ENCODE measurements at regions not wholly inside any gene's neighbourhood (a gene's known extent, or its start where the extent isn't known, plus 50 kb on each side); places are given as distances from the start of the nearest gene placed in this dataset.

DNA sequence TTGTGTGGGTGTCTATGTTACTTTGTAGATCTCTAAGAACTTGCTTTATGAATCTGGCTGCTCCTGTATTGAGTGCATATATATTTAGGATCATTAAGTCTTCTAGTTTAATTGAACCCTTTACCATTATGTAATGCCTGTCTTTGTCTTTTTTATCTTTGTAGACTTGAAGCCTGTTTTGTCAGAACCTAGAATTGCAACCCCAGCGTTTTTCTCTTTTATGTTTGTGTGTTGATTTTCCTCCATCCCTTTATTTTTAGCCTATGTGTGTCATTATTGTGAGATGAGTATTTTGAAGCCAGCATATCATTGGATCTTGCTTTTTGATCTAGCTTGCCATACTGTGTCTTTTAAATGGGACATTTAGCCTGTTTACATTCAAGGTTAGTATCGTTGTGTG is 573.2 kb downstream of the BRINP3 start:
- intact Hi-C loops (cut with DNase I) = no loop called here
- H3K4me1 ChIP-seq = no peaks in the 10 kb centered on the region
- TF ChIP-seq, protein P1, sequence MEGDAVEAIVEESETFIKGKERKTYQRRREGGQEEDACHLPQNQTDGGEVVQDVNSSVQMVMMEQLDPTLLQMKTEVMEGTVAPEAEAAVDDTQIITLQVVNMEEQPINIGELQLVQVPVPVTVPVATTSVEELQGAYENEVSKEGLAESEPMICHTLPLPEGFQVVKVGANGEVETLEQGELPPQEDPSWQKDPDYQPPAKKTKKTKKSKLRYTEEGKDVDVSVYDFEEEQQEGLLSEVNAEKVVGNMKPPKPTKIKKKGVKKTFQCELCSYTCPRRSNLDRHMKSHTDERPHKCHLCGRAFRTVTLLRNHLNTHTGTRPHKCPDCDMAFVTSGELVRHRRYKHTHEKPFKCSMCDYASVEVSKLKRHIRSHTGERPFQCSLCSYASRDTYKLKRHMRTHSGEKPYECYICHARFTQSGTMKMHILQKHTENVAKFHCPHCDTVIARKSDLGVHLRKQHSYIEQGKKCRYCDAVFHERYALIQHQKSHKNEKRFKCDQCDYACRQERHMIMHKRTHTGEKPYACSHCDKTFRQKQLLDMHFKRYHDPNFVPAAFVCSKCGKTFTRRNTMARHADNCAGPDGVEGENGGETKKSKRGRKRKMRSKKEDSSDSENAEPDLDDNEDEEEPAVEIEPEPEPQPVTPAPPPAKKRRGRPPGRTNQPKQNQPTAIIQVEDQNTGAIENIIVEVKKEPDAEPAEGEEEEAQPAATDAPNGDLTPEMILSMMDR (IDR thresholded peaks at IDR 0.05) = no peak
- no peak for TF ChIP-seq POLR2A (IDR thresholded peaks at IDR 0.05)
- H3K4me3 ChIP-seq = no peak overlapping the region
- DNase-seq (no peak), ATAC-seq (no peak)
- no peaks in the 10 kb centered on the region for H3K9me3 ChIP-seq
- H3K27ac ChIP-seq = no peak overlapping the region
- no peaks in the 10 kb centered on the region for H3K36me3 ChIP-seq
- no peaks in the 10 kb centered on the region for H3K27me3 ChIP-seq
- 47% methylated on average over 2 of the region's 2 CpGs for WGBS (ENCODE audit: insufficient coverage, low coverage, low lambda C conversion rate, missing lambda C conversion rate)

DNA sequence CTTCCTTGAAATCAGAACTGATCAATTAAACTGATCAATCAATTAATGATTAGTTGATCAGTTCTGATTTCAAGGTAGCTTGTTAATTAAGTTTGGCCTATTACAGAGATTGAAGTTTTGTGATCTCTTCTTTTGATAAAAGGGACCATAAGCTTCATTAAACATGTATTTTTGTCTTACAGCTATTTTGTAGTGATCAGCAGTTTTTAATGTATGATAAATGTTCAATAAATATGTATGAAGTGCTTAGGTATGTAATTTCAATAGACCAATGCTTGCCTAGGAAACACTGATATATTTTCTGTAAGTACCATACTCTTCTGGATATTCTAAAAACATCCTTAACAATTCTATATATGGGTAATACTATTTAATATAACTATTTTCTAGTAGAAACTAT is 569.6 kb downstream of the BRINP3 start:
- no peak overlapping the region for H3K27ac ChIP-seq
- H3K27me3 ChIP-seq = no peaks in the 10 kb centered on the region
- H3K4me3 ChIP-seq = no peak overlapping the region
- H3K4me1 ChIP-seq = no peaks in the 10 kb centered on the region
- DNase-seq (no peak), ATAC-seq (no peak)
- H3K36me3 ChIP-seq = no peaks in the 10 kb centered on the region
- TF ChIP-seq POLR2A (IDR thresholded peaks at IDR 0.05) = no peak
- TF ChIP-seq, protein P1 (IDR thresholded peaks at IDR 0.05) = no peak
- no peaks in the 10 kb centered on the region for H3K9me3 ChIP-seq
- intact Hi-C loops (cut with DNase I) = no loop called here

DNA sequence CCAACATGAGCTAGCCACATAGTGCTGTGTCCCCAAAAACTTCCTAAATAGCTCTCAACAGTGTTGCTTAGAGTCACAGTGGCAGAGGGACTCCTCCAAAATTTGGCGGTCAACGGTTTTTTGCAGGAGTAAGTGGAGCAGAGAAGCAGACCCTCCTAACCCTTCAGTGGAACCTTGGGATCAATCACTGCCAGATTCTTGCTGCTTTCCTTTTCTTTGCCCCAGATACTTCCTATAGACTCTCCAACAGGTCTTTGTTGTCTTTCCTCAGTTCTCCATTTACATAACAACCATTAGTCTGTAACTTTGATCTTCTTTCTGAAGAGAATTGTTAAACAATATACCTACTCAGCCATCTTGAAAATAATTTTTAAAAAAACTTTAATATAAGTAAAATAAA is 556.1 kb downstream of the BRINP3 start:
- no peak overlapping the region for H3K27ac ChIP-seq
- no peak overlapping the region for H3K4me3 ChIP-seq
- no peak for ATAC-seq
- intact Hi-C loops (cut with DNase I) = no loop called here
- no peaks in the 10 kb centered on the region for H3K9me3 ChIP-seq
- TF ChIP-seq POLR2A (IDR thresholded peaks at IDR 0.05) = no peak
- TF ChIP-seq, protein P1 (IDR thresholded peaks at IDR 0.05) = no peak
- no peaks in the 10 kb centered on the region for H3K36me3 ChIP-seq
- H3K27me3 ChIP-seq = no peaks in the 10 kb centered on the region
- WGBS (ENCODE audit: insufficient coverage, low coverage, low lambda C conversion rate, missing lambda C conversion rate) = no CpG with 5 or more reads among the region's 2 CpGs
- no peak for DNase-seq
- no peaks in the 10 kb centered on the region for H3K4me1 ChIP-seq

DNA sequence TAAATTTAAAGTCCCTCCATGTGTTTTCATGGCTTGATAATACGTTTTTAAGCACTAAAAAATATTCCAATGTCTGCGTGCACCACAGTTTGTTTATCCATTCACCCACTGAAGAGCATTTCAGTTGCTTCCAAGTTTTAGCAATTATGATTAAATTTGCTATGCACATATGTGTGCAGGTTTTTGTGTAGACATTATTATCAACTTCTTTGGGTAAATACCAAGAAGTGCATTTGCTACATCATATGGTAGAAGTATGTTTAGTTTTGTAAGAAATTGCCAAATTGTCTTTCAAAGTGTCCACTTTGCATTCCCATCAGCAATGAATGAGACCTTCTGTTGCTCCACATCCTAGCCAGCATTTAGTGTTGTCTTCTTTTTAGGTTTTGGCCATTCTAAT is 550.0 kb downstream of the BRINP3 start:
- Histone ChIP-seq H3K27ac (no peak overlapping the region), H3K9me3 (no peaks in the 10 kb centered on the region), H3K4me3 (no peak overlapping the region), H3K4me1 (no peaks in the 10 kb centered on the region), H3K36me3 (no peaks in the 10 kb centered on the region), H3K27me3 (no peaks in the 10 kb centered on the region)
- no peak for DNase-seq
- TF ChIP-seq, protein P1 (IDR thresholded peaks at IDR 0.05) = no peak
- TF ChIP-seq POLR2A (IDR thresholded peaks at IDR 0.05) = no peak
- intact Hi-C loops (cut with DNase I) = no loop called here
- 39% methylated on average over 2 of the region's 2 CpGs for WGBS (ENCODE audit: insufficient coverage, low coverage, low lambda C conversion rate, missing lambda C conversion rate)
- ATAC-seq = no peak

DNA sequence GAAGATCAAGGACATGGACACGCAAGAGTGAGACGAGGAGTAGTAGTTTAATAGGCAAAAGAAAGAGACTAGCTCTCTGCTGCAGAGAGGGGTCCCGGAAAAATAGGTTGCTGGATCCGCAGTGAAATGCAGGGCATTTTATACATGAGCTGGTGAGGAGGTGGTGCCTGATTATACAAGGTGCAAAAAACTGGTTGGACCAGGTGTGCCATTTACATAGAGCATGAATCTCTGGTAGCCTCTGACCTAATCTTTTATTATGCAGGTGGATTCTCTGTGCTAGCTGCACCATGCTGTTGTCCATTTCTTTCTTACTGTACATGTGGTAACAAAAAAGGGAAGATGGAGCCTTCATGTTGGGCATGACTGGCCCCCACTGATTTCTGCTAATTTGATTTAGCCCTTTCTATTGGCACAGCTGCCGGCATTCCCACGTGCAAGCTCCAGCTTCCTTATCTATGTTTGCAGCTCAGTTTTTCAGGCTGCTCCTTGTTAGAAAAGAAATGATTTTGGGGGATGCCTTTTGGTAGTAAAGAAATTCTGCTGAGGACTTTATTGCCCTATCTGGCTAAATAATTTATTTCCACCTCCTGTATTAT is 548.1 kb downstream of the BRINP3 start:
- intact Hi-C loops (cut with DNase I) = no loop called here
- H3K27ac ChIP-seq = no peak overlapping the region
- H3K4me3 ChIP-seq = no peak overlapping the region
- no peaks in the 10 kb centered on the region for H3K27me3 ChIP-seq
- H3K9me3 ChIP-seq = no peaks in the 10 kb centered on the region
- DNase-seq (no peak), ATAC-seq (no peak)
- no peaks in the 10 kb centered on the region for H3K4me1 ChIP-seq
- no peaks in the 10 kb centered on the region for H3K36me3 ChIP-seq
- TF ChIP-seq, protein P1 (IDR thresholded peaks at IDR 0.05) = no peak
- TF ChIP-seq POLR2A (IDR thresholded peaks at IDR 0.05) = no peak
- WGBS (ENCODE audit: insufficient coverage, low coverage, low lambda C conversion rate, missing lambda C conversion rate) = 54% methylated on average over 6 of the region's 6 CpGs

Data from right lobe of liver (tissue), 6 donors.